Activated CD4-positive, alpha-beta T cell treated with anti-CD3 and anti-CD28 coated beads, Interleukin-10, Interleukin-2, amounts not matched to agents 100 ng/mL and 50 ng/mL, durations not matched to agents 16 hours and 8 hours (primary cell): ENCODE measurements at regions not wholly inside any gene's neighbourhood (a gene's known extent, or its start where the extent isn't known, plus 50 kb on each side); places are given as distances from the start of the nearest gene placed in this dataset.

ENCODE experiments used
- DNase-seq: peaks from one replicate; pipeline ENCODE4 v3.0.0-alpha.2; 2020

GRCh38 chr10:107942826-107943225 lies 778.3 kb upstream of the SORCS1 start:
- no peak for DNase-seq

- no peak for DNase-seq
These were observed 768.6 kb upstream of the SORCS1 start for GRCh38 chr10:107933076-107933475.

- DNase-seq: no peak
These were observed 767.3 kb upstream of the SORCS1 start for GRCh38 chr10:107931808-107932207.

- DNase-seq: no peak
These were observed 765.5 kb upstream of the SORCS1 start for GRCh38 chr10:107930037-107930436.

GRCh38 chr10:107924458-107924857 lies 760.0 kb upstream of the SORCS1 start:
- no peak for DNase-seq

- no peak for DNase-seq
These were observed 755.2 kb upstream of the SORCS1 start for GRCh38 chr10:107919626-107920235.

- no peak for DNase-seq
These were observed 753.7 kb upstream of the SORCS1 start for GRCh38 chr10:107918171-107918570.

- no peak for DNase-seq
These were observed 750.7 kb upstream of the SORCS1 start for GRCh38 chr10:107915215-107915610.

GRCh38 chr10:107914450-107915214 lies 750.1 kb upstream of the SORCS1 start:
- DNase-seq: no peak

- DNase-seq: peak; percentile 1
These were observed 749.1 kb upstream of the SORCS1 start for GRCh38 chr10:107913317-107914294.

- DNase-seq: no peak
These were observed 736.6 kb upstream of the SORCS1 start for GRCh38 chr10:107901076-107901475.

GRCh38 chr10:107900131-107900530 lies 735.6 kb upstream of the SORCS1 start:
- no peak for DNase-seq

- no peak for DNase-seq
These were observed 735.1 kb upstream of the SORCS1 start for GRCh38 chr10:107899502-107900062.

- no peak for DNase-seq
These were observed 734.6 kb upstream of the SORCS1 start for GRCh38 chr10:107899075-107899474.

GRCh38 chr10:107898392-107898791 lies 733.9 kb upstream of the SORCS1 start:
- DNase-seq: no peak

- no peak for DNase-seq
These were observed 730.0 kb upstream of the SORCS1 start for GRCh38 chr10:107894516-107894915.

GRCh38 chr10:107889105-107889504 lies 724.6 kb upstream of the SORCS1 start:
- DNase-seq: no peak

- DNase-seq: no peak
These were observed 715.7 kb upstream of the SORCS1 start for GRCh38 chr10:107880185-107880584.

- DNase-seq: no peak
These were observed 708.5 kb upstream of the SORCS1 start for GRCh38 chr10:107873007-107873406.

- DNase-seq: no peak
These were observed 701.2 kb upstream of the SORCS1 start for GRCh38 chr10:107865691-107866090.

GRCh38 chr10:107859065-107859464 lies 694.6 kb upstream of the SORCS1 start:
- no peak for DNase-seq

GRCh38 chr10:107856047-107856315 lies 691.5 kb upstream of the SORCS1 start:
- DNase-seq: no peak

- DNase-seq: no peak
These were observed 691.0 kb upstream of the SORCS1 start for GRCh38 chr10:107855301-107856046.
